ENCODE measurements at regions not wholly inside any gene's neighbourhood (a gene's known extent, or its start where the extent isn't known, plus 50 kb on each side); places are given as distances from the start of the nearest gene placed in this dataset.

DNA sequence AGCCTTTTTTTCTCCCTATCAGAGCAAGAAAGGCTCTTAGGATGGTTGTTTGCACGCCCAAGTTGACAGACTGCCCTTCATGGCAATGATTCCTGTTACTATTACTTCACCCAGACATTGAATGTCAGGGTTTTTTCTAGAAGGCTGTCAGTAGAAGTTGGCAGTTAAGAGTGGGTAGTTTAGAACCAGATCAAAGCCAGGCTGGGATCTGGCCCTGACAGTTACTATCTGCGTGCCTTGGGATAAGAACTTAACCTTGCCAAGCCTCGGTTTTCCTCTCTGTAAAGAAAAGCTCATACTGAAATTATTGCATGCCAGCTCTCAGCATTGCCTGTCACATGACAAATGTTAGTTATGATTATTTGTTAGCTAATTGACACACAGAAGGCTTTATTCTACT, 58.7 kb upstream of the PPP2R5A start:
- no peak for DNase-seq

DNA sequence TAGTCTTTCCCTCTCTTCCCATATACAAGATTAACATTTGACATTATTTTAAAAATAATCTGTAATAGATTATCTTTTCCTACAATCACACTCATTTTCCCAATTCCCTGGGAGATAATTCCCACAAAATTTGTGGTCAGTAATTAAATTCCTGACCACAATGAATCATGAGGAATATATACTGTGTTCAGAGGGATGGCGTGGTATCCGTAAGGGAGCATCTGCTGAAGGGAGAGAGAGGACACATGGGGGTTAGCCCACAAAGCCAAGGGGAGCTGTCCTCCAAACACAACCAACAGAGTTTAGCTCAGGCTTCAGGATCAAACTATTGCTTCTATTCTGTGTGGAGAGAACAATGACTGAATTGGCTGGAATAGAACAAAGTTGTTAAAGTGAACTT, 57.1 kb upstream of the PPP2R5A start:
- DNase-seq, result no peak

DNA sequence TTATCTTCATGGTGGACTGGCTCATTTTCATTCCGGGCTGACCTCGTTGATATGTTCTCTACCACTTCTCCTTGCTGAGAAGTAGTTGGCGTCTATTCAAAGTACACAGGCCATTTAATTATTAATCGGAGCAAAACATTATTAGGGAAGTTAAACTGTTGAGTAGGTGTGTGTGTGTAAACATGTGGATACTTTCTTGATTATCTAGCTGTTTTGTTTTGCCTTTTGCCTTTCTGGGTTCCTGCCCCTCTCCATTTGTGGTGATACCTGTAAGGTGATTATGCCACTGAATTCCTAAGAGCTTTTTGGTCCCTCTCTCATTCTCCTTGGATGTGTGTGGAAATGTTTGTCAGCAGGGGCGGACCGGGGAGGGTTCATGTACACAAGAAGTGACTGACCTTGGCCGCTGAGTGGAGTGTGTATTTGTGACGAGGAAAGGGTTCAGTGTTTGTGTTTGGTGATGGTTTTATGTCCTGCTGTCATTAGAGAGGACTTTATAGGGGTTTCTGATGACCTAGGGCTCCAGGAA, 56.6 kb upstream of the PPP2R5A start:
- DNase-seq, result no peak

DNA sequence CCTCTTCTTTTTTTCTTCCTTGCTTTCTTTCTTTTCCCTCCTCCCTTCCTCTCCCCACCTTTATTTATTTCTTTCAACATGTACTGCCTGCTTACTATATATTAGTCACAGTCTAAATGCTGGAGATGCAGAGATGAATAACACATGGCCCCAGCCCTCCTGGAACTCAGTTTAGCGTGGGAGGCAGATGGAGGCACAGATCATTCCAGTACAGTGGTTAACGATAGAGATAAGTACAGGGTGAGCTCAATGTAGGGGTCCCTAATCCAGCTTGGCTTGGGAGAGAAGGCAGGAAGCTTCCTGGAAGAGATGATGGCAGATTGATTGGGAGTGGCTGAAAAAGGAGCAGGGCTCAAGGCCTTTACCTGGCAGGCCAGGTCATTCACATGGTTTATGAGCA, 55.6 kb upstream of the PPP2R5A start:
- no peak for DNase-seq

DNA sequence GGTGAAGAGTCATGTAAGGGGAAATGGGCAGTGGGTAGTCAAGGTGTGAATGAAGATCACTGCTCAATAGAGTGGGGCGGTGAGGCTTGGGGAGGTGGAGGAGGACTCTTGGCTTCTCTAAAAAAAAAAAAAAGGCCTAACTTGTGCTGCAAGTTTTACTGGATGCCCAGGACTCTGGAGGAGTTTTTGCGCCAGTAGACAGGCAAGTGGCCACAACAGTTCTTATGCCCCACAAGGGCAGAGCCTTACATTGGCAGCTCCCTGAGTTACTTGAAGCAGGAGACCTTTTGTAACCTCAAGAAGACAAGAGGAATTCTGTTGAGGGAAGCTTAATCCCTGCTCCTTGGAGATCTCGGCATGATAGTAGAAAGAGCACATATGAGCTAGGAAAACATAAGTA, 54.9 kb upstream of the PPP2R5A start:
- DNase-seq, result no peak

DNA sequence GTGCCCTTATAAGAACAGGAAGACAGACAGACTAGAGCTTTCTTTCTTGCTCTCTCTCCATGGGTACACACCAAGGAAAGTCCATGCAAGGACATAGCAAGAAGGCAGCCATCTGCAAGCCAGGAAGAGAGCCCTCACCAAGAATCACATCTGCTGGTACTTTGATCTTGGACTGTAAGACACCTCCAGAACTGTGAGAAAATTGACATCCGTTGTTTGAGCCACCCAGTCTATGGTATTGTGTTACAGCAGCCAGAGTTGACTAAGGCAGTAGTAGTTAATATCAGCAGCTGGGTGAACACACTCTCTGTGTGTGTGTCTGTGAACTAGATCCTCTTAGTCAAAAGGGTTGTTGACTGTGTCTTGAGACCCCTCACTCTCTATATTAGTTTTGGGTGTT, 53.8 kb upstream of the PPP2R5A start:
- DNase-seq, result no peak

DNA sequence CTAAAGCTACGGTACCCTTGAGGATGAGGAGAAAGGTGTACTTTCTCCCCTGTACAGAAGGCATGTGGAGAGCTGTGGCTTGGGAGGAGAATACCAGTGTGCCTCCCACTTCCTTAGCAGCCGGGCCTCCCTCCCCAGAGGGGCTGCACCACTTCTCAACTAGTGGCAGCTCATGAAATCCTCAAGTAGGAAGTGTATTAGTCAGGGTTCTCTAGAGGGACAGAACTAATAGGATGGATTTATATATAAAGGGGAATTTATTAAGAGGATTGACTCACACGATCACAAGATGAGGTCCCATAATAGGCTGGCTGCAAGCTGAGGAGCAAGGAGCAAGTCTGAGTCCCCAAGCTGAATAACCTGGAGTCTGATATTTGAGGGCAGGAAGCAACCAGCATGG, 53.1 kb upstream of the PPP2R5A start:
- no peak for DNase-seq

DNA sequence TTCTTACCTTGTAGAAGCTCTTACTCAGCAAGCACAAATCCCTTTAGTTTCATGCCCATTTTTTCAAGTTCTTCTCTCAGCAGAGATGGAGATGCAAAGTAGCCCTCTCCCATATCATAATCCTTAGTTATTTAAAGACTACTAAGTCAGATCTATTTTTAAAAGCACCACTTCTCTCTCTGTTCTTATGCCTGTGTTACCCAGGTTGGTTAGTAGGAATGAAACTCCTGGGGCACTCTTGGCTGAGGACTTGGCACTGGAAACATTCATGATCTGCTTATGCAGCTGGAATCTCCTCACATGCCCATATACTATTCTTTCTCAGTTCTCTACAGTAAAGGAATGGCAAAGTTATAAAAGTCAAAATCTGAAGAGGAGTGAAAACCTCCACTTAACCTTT, 51.9 kb upstream of the PPP2R5A start:
- DNase-seq, result no peak

DNA sequence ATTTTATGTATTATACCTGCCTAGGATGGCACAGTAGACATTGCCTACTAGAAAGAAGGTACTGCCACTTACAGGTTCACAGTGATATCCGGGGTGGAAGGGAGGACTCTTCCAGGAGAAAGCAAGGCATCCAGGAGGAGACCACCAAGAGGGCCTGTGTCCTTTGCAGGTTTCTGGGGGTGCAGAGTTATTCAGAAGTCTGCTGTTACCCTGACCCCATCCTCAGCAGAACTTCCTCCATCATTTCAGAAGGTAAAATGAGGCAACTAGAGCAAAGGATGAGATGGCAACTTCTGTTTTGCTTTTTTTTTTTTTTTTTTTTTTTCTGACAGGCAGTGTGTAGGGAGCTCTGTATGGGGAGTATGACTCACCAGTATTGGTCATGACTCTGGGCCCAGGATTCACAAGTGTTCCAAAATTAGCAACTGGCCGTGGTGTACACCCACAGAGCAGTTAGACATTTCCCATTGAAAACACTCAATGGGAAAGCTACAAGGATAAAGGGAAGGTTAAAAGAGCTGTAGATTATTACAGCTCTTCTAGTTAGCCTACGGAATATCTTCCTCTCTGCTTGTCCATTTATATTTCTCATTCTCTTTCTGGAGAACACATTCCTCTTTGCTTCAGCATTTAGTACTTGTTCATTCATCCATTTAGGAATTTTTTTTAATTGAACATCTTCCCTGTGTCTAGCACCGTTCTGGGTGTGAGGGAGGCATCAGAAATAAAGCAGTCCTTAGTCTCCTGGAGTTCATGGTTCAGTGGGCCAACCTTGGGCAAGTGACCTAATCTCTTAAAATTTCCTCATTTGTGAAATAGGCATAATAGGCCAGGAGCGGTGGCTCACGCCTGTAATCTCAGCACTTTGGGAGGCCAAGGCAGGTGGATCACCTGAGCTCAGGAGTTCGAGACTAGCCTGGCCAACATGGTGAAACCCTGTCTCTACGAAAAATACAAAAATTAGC, 50.5 kb upstream of the PPP2R5A start:
- no peak for DNase-seq

Measured in hippocampal formation (tissue), 2 donors.